ENCODE measurements at regions not wholly inside any gene's neighbourhood (a gene's known extent, or its start where the extent isn't known, plus 50 kb on each side); places are given as distances from the start of the nearest gene placed in this dataset.

DNA sequence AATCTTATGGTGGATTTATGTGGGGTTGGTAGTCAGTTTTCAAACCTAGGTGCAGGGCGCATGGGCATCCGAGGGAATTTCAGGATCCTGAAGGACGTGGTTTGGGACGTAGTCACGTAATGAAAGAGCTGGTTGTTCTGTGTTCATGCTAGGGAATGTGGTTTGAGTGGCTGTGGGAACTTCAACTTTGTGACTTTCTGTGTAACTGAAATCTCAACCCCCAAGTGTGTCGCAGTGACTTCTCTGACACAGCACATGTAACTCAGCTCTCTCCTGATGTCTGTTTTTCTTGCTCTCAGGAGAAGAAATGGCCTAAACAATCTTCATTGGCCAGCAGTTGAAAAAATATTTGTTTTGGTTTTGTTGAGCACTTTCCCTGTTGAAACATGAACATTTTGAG, 199.0 kb downstream of the PTEN start:
- no peak for DNase-seq

DNA sequence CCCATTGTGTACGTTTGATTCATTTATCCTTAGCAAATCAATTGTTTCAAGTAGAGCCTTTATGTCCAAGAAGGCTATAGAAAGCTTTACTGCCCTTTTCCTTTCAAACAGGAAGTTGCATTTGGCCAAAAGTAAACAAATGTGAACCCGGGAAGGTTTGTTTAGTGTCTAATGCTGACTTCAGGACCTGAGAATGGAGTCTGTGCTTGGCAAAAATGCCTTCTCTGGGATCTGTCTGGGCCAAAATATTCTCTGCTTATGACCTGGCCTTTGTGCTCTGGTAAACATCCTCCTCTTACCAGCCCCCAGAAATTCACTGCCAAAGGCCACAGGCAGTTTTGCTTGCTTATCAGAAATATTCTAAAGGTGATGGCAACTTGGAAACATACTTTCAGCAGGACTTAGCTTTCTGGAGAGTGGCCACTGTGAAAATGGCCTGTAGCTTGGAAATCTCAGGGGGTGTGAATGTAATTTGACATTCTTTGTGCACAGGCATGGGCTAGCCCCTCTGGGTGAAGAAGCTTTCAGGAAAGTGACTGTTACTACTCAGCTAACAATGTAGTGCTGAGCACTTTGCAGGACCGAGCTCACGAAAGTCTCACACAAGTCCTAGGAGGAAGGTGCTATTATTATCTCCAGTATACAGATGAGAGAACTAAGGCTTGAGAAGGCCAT, 199.5 kb downstream of the PTEN start:
- DNase-seq: no peak

DNA sequence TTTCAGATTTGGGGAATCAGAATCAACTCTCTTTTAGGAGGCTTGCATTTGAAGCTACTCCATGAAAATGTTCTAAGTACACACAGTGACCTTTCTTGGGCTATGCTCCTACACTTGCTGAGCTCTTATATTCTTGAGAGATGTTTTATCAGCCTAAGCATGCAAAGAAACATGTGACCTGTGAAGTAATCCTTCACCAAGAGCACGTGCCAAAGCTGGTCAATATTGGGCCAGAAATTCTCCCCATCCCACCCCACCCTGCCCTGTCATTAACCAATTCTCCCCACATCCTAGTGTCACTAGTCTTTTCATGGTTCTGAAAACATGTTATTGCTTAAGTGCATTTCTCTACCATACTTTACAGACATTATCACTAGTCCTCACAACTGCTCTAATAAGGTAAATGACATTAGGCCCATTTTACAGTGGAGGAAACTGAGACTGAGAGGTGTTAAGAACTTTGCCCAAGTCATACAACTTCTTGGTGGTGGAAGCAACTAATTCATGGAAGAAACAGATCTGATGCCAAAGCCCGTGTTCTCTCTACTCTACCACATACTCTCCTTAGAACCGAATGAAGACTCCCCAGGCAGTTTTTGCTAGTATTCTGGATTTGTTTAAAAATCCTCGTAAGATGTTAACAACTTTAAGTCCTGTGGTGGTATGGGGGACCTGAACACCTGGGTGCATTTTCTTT, 200.6 kb downstream of the PTEN start:
- no peak for DNase-seq

DNA sequence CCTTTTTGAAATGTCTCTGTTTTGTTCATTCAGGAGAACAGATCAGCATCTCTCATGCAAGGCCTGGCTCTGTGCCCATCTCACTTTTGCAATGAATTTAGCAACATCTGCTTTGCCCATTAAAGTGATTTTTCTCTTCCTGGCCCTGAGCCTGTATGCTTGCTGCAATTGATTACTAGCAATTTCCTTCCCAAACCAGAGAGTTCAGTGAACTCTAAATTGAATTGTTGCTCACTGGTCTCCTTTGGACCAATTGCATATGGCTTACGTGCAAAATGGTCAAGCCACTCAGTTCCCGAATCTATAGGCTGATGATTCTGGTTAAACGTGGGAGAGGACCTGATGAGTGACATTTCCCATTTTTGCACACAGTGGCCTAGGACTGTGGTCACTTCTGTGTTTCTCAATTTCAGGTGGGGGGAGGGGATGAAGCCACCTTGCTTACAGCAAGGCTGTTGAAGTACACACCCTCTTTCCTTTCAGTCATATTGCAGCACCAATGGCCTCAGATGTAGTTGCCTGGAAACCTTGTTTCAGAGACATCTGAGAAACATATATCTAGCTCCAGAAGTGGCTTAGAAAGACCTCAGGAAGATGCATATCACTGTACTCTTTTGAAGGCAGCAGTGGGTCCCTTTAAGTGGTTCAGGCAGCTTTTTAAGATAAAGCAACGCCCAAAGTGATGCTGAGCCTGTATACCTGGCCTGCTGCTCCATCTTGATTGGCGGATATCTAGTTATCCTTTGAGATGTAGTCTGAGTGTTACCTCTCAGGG, 201.4 kb downstream of the PTEN start:
- DNase-seq: peak; percentile 61 to 70

DNA sequence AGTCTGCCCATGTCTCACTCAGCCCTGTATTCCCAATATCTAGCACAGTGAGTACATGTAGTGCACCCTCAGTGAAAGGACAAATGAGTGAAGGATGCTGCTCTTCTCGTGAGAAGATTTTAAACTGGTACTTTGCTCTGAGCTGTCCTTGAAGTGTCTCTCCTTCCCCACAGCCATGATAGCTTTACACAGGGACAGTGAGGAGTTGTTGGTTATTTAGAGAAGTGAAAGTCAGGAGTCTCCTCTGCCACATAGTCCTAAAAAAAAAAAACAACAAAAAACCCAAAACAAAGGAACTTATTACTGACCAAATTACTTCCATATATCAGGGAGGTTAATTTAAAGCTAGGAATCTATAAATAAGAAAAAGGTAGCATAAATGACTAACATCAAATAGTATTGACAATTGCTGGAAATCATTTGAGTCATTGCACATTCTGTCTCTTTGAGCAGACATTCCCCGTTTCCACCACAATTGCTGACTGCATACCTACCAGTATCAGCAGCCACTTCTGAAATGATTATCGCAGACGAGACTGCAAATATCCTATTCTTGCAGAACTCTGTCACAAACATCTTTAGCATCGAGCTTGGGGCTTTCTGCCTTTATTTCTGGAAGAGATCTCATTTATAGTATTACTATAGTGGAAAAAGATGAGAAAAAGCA, 202.1 kb downstream of the PTEN start:
- no peak for DNase-seq

DNA sequence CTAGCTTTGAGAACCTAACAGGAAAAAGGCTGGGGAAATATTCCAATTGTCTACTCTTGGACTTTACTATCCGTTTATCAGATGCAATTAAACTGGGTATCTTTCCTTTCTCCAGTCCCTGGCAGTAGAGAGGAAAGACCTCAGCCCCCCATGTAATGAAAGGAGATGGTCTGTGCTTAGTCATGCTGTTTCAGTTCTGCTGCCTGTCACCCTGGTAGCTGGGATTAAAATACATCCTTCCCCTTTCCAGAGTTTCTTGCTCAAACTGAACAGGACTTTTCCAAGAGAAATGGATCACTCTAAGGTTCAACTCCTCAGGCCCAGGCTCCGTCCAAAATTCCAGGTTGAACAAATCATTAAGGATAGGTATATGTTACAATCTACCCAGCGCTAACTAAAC, 202.9 kb downstream of the PTEN start:
- DNase-seq: no peak

DNA sequence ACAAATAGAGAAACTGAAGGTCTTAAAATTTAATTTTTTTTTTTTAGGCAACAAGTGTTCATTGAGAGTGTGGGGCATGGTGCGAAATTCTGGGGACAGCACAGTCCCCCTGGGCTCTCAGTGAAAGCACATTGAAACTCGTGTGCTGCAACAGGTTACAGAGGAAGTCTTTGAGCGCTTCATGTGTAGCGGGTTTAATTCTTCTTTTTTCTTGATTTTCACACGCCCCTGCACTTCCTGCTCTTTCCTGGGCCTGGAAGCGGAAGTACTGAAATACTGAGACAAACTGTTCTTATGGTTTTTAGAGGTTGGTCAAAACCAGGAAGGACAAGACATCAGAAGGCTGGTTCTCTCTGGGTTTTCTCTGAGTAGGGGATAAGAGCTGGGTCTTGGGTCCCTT, 203.5 kb downstream of the PTEN start:
- DNase-seq: peak; percentile 45 to 57

DNA sequence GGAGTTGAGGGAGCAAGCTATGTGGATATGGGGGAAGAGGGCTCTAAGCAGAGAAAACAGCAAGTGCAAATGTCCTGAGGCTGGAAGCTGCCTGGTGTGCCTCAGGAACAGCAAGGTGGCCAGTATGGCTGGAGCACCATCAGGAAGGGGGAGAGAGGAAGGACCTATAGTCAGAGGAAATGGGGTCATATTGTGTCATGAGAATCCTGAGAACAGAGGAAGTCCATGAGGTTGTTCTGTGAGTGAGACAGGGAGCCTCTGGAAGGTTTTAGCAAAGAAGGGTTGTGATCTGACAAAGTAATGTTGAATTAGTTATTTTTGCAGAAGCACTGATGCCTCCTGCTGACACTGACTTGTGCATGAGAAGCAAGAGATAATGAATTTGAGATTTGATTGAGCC, 204.3 kb downstream of the PTEN start:
- no peak for DNase-seq

DNA sequence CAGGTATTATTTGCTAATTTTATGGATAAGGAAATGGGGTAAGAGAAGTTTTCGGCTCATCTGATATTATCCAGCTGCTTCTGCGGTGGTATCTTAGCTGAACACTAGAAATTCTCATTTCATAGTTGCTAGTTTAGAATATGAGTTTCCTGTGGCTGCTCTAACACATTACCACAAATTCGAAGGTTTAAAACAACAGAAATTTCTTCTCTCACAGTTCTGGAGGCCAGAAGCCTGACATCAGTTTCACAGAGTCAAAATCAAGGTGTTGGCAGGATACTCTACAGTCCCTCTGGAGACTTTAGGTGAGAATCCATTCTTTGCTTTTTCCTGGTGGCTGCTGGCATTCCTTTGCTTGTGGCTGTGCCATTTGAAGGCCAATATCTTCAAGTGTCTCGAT, 205.9 kb downstream of the PTEN start:
- no peak for DNase-seq

DNA sequence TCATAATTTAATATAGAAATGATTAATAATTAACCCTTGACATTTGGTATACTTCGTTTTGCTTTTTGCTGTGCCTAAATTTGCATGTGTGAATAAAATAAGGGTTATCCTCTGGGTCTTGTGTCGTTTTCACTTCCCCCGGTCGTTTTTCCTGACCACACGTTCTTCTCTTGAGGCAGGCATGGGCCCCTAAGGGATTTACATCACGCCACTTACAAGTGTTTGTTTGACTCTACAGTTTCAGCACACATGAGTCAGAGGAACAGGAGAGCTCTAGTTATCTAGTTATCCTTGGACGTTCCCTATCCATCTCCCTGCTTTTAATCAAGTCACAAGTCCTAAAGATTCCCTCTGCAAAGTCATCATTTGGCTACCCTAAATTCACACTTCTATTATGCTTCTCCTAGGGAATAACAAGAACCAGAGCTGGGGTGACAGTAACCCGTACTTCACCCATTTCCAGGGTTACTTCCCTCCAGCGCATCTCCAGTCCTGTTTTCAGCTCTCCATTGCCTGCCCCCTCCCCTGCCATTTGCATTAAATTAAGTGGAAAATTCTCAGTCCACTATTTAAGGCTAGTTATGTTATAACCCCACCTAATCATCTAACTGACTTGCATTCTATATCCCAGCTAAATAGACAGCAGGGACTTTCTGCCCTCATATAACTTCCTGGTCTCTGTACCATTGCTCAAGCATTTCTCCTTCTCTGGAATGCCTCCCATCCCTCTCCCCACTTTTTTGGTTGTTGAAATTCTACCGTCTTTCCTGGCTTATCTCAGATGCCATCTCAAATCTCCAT, 206.9 kb downstream of the PTEN start:
- no peak for DNase-seq

DNA sequence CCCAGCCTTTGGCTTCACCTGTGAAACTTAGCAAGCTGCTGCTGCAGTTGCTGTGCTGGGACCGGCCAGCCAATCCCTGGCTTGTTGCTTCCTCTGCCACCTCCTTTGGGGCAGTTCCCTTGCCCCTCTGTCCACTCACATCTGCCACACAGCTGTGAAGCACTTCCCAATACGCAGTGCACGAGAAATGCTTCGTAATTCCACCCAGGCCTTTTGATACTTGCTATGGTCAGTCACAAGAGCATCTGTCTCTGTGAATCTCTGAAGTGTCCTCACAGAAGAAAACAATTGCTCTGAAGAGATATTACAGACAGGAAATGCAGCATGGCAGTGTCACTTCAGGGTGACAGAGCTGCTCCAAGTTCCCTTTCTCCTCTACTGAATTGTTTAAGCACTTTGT, 208.5 kb downstream of the PTEN start:
- DNase-seq: no peak

DNA sequence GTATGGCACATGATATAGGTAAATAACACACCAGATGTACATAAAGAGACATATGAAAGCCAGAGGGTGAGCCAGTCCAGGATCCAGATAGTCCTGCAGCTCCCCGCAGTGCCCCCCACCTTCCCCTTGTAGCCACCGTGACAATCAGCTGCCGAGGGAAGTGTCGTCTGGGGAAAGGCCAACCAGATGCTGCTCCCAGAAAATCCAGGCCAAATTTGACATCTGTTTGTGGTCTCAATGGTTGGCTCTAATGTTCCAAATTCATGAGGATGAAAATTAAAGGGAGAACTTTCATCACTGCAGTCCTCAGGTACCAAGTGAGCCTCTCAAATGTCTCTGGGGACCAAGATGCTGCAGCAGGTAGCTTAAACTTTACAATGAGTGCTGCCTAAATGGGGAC, 210.3 kb downstream of the PTEN start:
- DNase-seq: no peak

DNA sequence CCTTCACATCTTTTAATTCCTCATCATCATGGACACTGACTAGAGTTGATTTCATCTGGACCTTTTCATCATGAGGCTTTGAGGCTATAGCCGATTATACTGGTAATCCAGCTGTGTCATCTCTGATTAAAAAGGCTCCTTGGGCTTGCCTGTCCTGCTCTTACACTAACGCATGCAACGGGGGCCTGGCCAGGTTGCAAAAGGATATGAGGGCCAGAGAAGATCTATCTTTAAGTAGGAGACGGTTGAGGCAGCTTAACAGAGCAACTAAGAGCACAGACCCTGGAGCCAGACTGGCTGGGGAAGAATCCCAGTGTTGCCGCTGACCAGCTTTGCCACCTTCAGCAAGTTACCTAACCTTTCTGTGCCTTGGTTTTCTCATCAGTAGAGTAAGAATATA, 211.5 kb downstream of the PTEN start:
- no peak for DNase-seq

DNA sequence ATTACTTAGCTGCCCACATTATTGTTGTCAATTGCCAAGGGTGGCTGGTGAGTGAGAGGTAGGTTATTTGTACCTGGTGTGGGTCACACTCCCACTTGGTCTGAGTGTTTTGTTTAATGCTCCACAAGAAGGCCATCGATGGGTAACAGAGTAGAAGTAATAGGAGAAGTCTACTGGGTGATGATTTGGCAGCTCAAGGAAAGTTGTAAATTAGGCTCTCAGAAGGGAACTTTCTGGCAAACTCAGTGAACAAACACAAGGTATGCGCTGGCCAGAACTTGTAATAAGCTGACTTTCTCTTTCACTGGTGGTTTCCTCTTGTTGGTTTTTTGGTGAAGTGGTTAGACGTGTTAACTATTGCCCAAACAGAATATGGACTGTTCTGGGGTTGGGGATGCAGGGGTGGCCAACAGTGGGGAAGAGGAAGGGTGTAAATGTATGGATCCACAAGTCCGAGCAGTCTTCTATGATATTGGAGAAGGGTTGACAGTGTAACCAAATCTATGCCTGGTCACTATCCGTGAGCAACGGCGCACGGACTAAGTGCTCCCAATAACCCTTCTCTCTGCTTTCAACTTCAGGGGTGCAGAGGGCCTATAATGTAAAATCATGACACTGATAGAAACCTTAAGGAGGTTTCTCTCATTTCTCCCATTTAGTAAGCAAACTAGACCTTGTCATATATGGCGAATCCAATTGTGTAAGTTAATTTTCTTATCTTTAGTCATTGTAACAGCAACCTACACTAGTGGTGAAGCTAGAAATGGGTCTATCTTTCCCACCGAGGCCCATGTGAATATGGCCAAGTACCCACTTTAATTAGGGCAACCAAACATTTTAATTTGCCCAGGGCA, 212.8 kb downstream of the PTEN start:
- DNase-seq: no peak

DNA sequence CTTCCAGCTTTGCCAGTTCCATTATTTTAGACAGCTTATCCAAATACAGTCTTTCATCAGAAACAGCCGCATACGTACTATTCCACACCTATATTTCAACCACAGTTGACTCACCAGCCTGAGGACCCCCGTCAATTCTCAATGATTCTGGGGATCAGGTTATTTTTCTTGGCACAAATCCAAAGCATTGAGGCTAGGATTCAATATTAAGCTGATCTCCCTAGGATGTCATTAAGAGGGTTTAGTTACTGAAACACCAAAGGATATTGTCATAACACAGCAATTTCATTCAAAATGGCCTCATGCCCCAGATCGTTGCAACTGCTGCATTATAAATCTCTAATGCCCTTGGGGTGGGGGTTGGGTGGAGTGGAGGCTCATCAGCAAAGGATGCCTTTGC, 214.6 kb downstream of the PTEN start:
- DNase-seq: no peak

DNA sequence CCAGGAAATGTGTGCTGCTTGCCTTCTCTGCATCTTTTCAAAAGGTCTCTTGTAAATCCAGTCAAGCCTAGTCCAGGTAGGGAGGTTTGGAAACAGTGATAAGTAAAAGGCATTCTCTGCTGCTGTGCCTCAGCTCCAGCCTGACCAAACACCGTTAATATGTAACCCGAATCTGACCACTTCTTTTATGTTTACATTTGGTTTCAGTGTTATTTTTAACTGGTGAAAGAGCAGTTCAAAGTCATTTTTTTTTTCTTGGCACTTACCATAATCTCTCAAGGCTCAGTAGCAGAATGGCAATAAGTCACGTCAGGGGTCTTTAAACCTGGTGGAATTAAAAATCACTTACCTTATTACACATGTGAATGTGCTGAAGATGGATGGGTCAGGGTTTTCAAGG, 216.8 kb downstream of the PTEN start:
- no peak for DNase-seq

DNA sequence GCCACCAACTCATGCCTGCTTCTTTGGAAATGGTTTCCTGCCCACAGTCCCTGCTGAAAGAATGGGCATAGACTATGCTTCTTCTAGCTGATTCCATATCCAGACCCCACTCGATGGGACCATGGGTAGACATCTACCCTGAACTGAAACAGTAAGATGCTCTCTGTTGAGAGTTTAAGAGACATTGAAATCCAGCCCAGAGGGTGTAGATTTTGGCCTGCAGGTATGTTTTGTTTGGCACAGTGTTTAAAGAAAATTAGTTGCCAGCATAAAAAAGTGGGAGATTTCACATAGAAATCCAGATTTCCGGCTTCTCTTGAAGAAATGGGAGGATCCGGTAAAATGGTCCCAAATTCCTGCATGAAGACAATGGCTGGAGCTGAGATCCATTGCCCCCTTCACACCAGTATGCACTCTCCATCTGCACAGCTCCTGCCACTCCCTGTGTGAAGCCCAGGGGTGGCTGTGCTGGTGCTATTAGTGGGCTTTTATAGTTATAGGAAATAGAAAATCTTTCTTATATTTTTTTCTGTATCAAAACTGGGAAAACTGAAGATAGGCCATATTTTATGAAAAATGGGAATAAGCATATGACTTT, 218.1 kb downstream of the PTEN start:
- no peak for DNase-seq

DNA sequence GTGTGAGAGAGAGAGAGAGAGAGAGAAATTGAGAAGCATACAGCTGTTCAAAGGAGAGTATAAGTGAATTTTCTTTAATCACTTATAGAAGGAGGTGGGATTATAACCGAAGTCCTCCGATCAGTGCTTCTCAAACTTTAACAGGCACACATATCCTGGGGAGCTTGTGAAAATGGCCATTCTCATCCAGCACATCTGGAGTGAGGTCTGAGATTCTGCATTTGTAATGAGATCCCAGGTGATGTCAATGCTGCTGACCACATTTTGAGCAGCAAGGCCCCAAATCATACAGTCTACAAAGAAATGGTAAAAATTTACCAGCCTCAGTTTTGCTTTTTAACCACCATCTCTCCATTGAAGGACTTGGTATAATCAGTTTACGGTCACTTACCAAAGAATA, 219.0 kb downstream of the PTEN start:
- DNase-seq: no peak

DNA sequence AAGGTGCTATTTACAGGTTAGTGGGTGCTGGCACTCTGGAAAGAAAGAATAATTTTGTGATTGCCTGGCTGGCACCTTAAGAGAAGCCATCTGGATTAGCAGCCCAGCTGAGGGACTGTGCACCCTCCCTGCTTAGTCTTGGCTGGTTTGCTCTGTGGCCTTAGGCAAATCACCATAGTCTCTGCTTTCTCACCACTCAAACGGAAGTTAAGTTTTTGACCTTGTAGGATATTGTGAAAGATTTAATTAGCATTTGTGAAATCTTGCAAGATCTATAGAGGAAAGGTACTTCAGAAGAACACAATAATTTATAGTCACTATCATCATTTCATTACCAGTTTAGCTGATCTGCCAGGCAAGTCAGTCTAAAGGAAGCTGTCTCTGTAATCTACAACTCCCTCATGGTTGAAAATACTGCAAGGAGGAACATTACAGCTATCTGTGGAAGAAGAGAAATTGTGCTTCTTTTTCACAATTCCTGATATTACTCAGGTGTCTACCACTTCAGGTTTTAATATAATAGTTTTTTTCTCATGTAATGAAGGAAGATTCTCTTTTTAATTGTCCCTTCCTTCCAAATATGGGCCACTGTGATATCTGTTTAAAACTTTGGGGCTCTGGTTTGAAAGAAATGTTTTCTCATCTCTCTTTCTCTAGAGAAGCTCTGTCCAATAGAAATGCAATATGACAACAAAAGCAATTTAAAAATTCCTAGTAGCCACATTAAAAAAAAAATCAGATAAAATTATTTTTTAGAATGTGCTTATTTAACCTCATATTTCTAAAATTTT, 219.6 kb downstream of the PTEN start:
- DNase-seq: no peak

DNA sequence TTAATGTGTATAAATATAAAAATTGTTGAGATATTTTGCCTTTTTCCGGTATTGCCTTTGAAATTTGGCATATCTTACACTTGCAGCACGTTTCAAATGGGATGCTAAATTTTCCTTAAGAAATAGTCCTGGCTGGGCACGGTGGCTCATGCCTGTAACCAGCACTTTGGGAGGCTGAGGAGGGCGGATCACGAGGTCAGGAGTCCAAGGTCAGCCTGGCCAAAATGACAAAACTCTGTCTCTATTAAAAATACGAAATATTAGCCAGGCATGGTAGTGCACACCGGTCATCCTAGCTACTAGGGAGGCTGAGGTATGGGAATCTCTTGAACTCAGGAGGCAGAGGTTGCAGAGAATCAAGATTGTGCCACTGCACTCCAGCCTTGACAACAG, 220.2 kb downstream of the PTEN start:
- DNase-seq: no peak

Measured in CD4-positive, alpha-beta T cell treated with Interleukin-4 for 1 hour (primary cell).